ENCODE measurements at regions not wholly inside any gene's neighbourhood (a gene's known extent, or its start where the extent isn't known, plus 50 kb on each side); places are given as distances from the start of the nearest gene placed in this dataset.

- Histone ChIP-seq H3K27me3 (ENCODE audit: insufficient read depth, low read length) (no peaks in the 10 kb centered on the region), H3K9me3 (ENCODE audit: low read depth, low read length) (no peaks in the 10 kb centered on the region), H3K4me3 (ENCODE audit: low read length) (no peak overlapping the region), H3K4me1 (ENCODE audit: insufficient read depth, low read length) (no peaks in the 10 kb centered on the region)
These were observed 668.8 kb upstream of the PRKX start for GRCh38 chrX:4382273-4382672.

- Histone ChIP-seq H3K4me1 (ENCODE audit: insufficient read depth, low read length) (no peaks in the 10 kb centered on the region), H3K27me3 (ENCODE audit: insufficient read depth, low read length) (no peaks in the 10 kb centered on the region), H3K4me3 (ENCODE audit: low read length) (no peak overlapping the region), H3K9me3 (ENCODE audit: low read depth, low read length) (no peaks in the 10 kb centered on the region)
These were observed 667.3 kb upstream of the PRKX start for GRCh38 chrX:4380710-4381109.

- no peaks in the 10 kb centered on the region for H3K9me3 ChIP-seq (ENCODE audit: low read depth, low read length)
- no peak overlapping the region for H3K4me3 ChIP-seq (ENCODE audit: low read length)
- H3K27me3 ChIP-seq (ENCODE audit: insufficient read depth, low read length), result no peaks in the 10 kb centered on the region
- no peaks in the 10 kb centered on the region for H3K4me1 ChIP-seq (ENCODE audit: insufficient read depth, low read length)
These were observed 665.6 kb upstream of the PRKX start for GRCh38 chrX:4379071-4379470.

- Histone ChIP-seq H3K4me3 (ENCODE audit: low read length) (no peak overlapping the region), H3K9me3 (ENCODE audit: low read depth, low read length) (no peaks in the 10 kb centered on the region), H3K4me1 (ENCODE audit: insufficient read depth, low read length) (no peaks in the 10 kb centered on the region), H3K27me3 (ENCODE audit: insufficient read depth, low read length) (no peaks in the 10 kb centered on the region)
These were observed 660.3 kb upstream of the PRKX start for GRCh38 chrX:4373791-4374190.

GRCh38 chrX:4358577-4358976 is 645.1 kb upstream of the PRKX start:
- Histone ChIP-seq H3K9me3 (ENCODE audit: low read depth, low read length) (no peaks in the 10 kb centered on the region), H3K4me3 (ENCODE audit: low read length) (no peak overlapping the region), H3K4me1 (ENCODE audit: insufficient read depth, low read length) (no peaks in the 10 kb centered on the region), H3K27me3 (ENCODE audit: insufficient read depth, low read length) (no peaks in the 10 kb centered on the region)

- H3K4me3 ChIP-seq (ENCODE audit: low read length), result no peak overlapping the region
These were observed 609.5 kb upstream of the PRKX start for GRCh38 chrX:4322916-4323315.

GRCh38 chrX:4320436-4320947 is 607.0 kb upstream of the PRKX start:
- H3K4me3 ChIP-seq (ENCODE audit: low read length), result no peak overlapping the region
- H3K9me3 ChIP-seq (ENCODE audit: low read depth, low read length), result no peaks in the 10 kb centered on the region
- H3K27me3 ChIP-seq (ENCODE audit: insufficient read depth, low read length), result no peaks in the 10 kb centered on the region
- no peaks in the 10 kb centered on the region for H3K4me1 ChIP-seq (ENCODE audit: insufficient read depth, low read length)

More at GRCh38 chrX:4322916-4323315, 609.5 kb upstream of the PRKX start:
- Histone ChIP-seq H3K27me3 (ENCODE audit: insufficient read depth, low read length) (no peaks in the 10 kb centered on the region), H3K9me3 (ENCODE audit: low read depth, low read length) (no peaks in the 10 kb centered on the region), H3K4me1 (ENCODE audit: insufficient read depth, low read length) (no peaks in the 10 kb centered on the region)

- Histone ChIP-seq H3K4me1 (ENCODE audit: insufficient read depth, low read length) (no peaks in the 10 kb centered on the region), H3K9me3 (ENCODE audit: low read depth, low read length) (no peaks in the 10 kb centered on the region), H3K4me3 (ENCODE audit: low read length) (no peak overlapping the region), H3K27me3 (ENCODE audit: insufficient read depth, low read length) (no peaks in the 10 kb centered on the region)
These were observed 602.4 kb upstream of the PRKX start for GRCh38 chrX:4315891-4316290.

- Histone ChIP-seq H3K27me3 (ENCODE audit: insufficient read depth, low read length) (no peaks in the 10 kb centered on the region), H3K4me1 (ENCODE audit: insufficient read depth, low read length) (no peaks in the 10 kb centered on the region), H3K4me3 (ENCODE audit: low read length) (no peak overlapping the region), H3K9me3 (ENCODE audit: low read depth, low read length) (no peaks in the 10 kb centered on the region)
These were observed 601.1 kb upstream of the PRKX start for GRCh38 chrX:4314586-4314985.

GRCh38 chrX:4277122-4277521 is 563.7 kb upstream of the PRKX start:
- Histone ChIP-seq H3K27me3 (ENCODE audit: insufficient read depth, low read length) (no peaks in the 10 kb centered on the region), H3K4me3 (ENCODE audit: low read length) (no peak overlapping the region), H3K4me1 (ENCODE audit: insufficient read depth, low read length) (no peaks in the 10 kb centered on the region), H3K9me3 (ENCODE audit: low read depth, low read length) (no peaks in the 10 kb centered on the region)

GRCh38 chrX:4268676-4269075 is 555.2 kb upstream of the PRKX start:
- no peaks in the 10 kb centered on the region for H3K27me3 ChIP-seq (ENCODE audit: insufficient read depth, low read length)
- no peak overlapping the region for H3K4me3 ChIP-seq (ENCODE audit: low read length)
- H3K4me1 ChIP-seq (ENCODE audit: insufficient read depth, low read length), result no peaks in the 10 kb centered on the region
- H3K9me3 ChIP-seq (ENCODE audit: low read depth, low read length), result no peaks in the 10 kb centered on the region

- Histone ChIP-seq H3K4me1 (ENCODE audit: insufficient read depth, low read length) (no peaks in the 10 kb centered on the region), H3K27me3 (ENCODE audit: insufficient read depth, low read length) (no peaks in the 10 kb centered on the region), H3K4me3 (ENCODE audit: low read length) (no peak overlapping the region), H3K9me3 (ENCODE audit: low read depth, low read length) (no peaks in the 10 kb centered on the region)
These were observed 551.6 kb upstream of the PRKX start for GRCh38 chrX:4265036-4265435.

GRCh38 chrX:4263030-4263803 is 549.8 kb upstream of the PRKX start:
- Histone ChIP-seq H3K9me3 (ENCODE audit: low read depth, low read length) (no peaks in the 10 kb centered on the region), H3K4me1 (ENCODE audit: insufficient read depth, low read length) (no peaks in the 10 kb centered on the region), H3K27me3 (ENCODE audit: insufficient read depth, low read length) (no peaks in the 10 kb centered on the region), H3K4me3 (ENCODE audit: low read length) (no peak overlapping the region)

- no peaks in the 10 kb centered on the region for H3K27me3 ChIP-seq (ENCODE audit: insufficient read depth, low read length)
- H3K4me3 ChIP-seq (ENCODE audit: low read length), result no peak overlapping the region
- no peaks in the 10 kb centered on the region for H3K9me3 ChIP-seq (ENCODE audit: low read depth, low read length)
- no peaks in the 10 kb centered on the region for H3K4me1 ChIP-seq (ENCODE audit: insufficient read depth, low read length)
These were observed 539.6 kb upstream of the PRKX start for GRCh38 chrX:4253092-4253491.

- no peaks in the 10 kb centered on the region for H3K27me3 ChIP-seq (ENCODE audit: insufficient read depth, low read length)
- H3K4me1 ChIP-seq (ENCODE audit: insufficient read depth, low read length), result no peaks in the 10 kb centered on the region
- no peaks in the 10 kb centered on the region for H3K9me3 ChIP-seq (ENCODE audit: low read depth, low read length)
- H3K4me3 ChIP-seq (ENCODE audit: low read length), result no peak overlapping the region
These were observed 536.0 kb upstream of the PRKX start for GRCh38 chrX:4249401-4249800.

- Histone ChIP-seq H3K9me3 (ENCODE audit: low read depth, low read length) (peaks cover 26% of the 10 kb centered on the region), H3K4me1 (ENCODE audit: insufficient read depth, low read length) (no peaks in the 10 kb centered on the region), H3K4me3 (ENCODE audit: low read length) (no peak overlapping the region), H3K27me3 (ENCODE audit: insufficient read depth, low read length) (no peaks in the 10 kb centered on the region)
These were observed 530.3 kb upstream of the PRKX start for GRCh38 chrX:4243759-4244158.

All from mononuclear cell (primary cell).